HG03025 (cell line): ENCODE measurements at regions not wholly inside any gene's neighbourhood (a gene's known extent, or its start where the extent isn't known, plus 50 kb on each side); places are given as distances from the start of the nearest gene placed in this dataset.

Source experiments
- ATAC-seq: cut with Tn5 transposase; IDR thresholded peaks from one replicate; pipeline ENCODE4 v1.9.1; 2021; ENCODE audit warnings: mild to moderate bottlenecking, moderate library complexity; ENCODE audit not compliant: unreplicated experiment, low FRiP score

DNA sequence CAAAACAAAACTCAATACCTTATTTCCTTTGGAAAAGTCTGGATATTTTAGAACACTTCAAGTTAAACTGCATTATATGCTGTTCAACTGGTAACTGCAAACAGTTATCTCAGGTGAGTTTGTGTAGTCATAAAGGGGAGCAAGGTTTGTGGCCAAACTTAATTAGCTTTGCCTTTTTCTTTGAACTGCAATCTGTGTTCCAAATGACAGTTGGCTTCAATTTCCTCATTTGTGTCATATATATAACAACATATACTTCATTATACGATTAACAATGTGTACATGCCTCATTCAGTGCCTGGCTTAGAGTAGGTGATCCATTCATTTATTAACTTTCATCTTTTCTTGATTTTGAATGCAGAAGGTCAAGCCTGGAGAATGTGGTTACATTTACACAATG, 55.8 kb downstream of the KCNE4 start:
- no peak for ATAC-seq

DNA sequence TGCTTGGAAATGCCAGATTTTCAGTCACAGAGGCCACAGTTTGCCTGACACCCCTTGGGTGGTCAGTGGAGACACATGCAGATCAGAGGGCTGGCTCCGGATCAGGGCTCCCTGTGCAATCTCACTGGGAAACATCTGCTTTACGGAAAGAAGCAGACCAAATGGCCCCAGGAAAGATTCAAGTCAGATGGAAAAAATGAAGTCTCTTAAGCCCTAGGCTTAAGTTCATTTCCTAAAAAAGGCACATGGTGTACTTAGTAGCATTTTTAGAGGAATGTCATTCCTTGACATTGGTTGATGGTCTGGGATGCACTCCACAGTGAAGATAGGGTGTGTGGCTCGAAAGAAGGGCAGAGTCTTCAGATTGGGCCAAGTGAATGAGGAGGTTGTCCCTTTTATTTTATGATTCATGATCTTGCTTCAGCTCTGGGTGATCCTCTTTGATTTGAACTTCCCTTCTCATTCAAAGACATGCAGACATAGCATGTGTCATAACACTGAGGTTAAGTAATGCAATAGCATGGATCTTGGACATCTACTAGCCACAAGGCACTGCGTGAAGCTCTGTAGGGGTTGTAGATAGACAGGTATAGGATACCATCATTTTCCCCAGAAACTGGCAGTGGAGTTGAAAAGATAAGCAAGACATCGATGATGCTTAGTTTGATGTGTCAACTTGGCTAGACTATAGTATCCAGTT, 56.5 kb downstream of the KCNE4 start:
- ATAC-seq = no peak

DNA sequence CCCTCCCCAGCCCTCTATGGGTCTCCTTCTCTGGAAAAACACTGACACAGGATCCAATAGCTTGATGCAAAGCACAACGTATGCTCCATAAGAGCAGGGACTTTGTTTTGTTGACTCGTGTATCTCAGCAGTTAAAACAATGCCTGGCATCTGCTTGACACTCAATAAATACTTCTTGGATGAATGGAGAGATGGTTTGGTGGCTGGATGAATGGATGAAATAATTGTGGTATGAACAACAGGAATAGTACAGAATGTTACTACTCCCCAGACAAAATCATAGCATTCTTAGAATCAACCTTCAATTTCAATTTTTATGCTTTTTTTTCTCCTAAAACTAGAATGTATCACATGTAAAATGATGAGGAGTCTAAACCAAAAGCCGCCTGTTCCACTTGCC, 57.4 kb downstream of the KCNE4 start:
- ATAC-seq = no peak

- ATAC-seq = no peak
Measured at GRCh38 chr2:223113161-223113560, 61.2 kb downstream of the KCNE4 start.

- ATAC-seq = no peak
Measured at GRCh38 chr2:223114170-223114569, 62.2 kb downstream of the KCNE4 start.

- no peak for ATAC-seq
Measured at GRCh38 chr2:223114917-223115316, 62.9 kb downstream of the KCNE4 start.

GRCh38 chr2:223117533-223117932, 65.5 kb downstream of the KCNE4 start:
- ATAC-seq = no peak

- ATAC-seq = no peak
Measured at GRCh38 chr2:223121283-223121682, 69.3 kb downstream of the KCNE4 start.

GRCh38 chr2:223122781-223123180, 70.8 kb downstream of the KCNE4 start:
- no peak for ATAC-seq

DNA sequence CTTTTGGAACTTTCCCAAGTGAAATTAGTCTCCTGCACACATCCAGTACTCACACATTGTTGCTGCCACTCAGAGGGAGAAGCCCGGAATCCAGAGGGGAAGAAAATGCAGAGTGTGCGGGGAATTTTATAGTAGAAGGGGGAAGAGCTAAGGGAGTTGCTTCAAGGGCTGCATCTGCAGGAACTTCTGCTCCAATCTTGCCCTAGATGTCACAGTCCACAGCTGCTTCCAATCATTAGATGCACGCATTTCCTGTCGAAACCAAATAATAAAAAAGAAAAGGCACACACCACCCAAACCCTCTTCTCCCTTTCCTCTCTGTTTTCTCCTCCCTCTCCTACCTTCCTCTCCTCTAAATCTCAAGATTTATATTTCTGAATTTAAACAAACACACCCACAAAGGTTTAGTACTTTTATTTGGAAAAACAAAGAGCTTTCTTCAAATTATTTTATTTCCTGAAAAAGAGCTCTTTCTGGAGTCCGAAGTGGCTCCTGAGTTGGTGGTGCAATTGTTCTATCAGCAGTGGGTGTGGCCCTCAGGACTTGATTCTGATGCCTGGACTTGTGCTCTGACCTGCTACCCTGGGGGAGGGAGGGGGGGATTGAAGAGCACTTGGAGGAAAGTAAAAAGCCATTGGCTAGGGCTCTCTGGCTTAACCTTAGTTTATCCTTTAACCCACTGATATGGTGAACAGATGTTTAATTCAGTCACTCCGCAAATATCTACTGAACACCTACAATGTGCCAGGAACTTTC, 72.0 kb downstream of the KCNE4 start:
- no peak for ATAC-seq

GRCh38 chr2:223141606-223142005, 89.6 kb downstream of the KCNE4 start:
- no peak for ATAC-seq

- ATAC-seq = no peak
Measured at GRCh38 chr2:223142118-223142517, 90.1 kb downstream of the KCNE4 start.

DNA sequence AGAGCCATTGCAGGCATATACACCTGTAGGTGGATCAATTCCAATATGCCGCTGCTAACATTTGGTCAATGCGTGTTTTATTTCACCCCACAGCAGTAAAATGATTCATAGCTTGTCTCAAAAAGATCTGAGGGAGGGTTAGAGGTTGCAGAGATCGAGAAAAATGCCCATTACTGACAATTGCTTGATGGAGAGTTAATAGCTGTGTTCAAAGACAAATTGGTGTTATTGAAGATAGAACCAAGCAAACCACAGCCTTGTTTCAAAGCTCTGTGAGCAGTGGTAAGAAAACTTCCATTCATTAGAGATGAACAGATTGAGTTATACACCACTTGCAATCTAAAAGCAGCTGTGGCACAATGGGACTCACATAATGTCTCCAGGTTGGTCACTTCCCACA, 95.4 kb downstream of the KCNE4 start:
- ATAC-seq = no peak

DNA sequence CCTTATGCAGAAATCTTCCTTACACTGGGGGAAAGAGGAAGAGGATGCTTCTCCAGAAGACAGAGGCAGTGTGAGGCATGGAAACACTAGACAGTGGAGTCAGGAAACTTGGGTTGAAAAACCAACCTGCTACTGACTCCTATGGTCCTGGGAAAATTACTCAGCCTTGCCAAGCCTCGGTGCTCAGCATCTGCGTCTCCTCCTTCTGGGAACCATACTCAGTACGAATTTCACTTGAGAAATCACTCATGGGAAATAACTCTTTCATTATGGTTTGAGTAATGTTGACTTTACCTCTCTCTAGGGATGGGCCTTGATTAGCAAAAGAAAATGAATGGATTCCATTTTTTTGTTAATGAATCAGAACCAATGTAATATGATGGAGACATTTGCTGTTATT, 96.5 kb downstream of the KCNE4 start:
- no peak for ATAC-seq

DNA sequence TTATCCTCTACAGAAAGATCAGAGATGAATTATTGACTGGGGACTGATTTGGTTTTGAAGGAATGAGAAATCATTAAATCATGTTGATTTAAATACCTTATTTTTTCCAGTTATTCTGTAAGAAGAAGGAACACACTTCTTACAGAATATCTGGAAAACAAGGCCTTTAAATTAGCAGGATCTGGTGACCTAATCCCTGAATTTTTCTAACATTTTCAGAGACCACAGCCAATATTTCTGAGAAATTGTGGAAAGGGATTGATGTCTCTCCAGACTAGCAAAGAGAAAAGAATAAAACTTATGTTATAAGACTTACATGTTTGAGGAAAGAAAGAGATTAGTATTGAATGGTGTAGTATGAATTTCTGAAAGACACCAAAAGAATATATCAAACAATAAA, 104.0 kb downstream of the KCNE4 start:
- no peak for ATAC-seq

- ATAC-seq = no peak
Measured at GRCh38 chr2:223161873-223162458, 110.0 kb downstream of the KCNE4 start.

DNA sequence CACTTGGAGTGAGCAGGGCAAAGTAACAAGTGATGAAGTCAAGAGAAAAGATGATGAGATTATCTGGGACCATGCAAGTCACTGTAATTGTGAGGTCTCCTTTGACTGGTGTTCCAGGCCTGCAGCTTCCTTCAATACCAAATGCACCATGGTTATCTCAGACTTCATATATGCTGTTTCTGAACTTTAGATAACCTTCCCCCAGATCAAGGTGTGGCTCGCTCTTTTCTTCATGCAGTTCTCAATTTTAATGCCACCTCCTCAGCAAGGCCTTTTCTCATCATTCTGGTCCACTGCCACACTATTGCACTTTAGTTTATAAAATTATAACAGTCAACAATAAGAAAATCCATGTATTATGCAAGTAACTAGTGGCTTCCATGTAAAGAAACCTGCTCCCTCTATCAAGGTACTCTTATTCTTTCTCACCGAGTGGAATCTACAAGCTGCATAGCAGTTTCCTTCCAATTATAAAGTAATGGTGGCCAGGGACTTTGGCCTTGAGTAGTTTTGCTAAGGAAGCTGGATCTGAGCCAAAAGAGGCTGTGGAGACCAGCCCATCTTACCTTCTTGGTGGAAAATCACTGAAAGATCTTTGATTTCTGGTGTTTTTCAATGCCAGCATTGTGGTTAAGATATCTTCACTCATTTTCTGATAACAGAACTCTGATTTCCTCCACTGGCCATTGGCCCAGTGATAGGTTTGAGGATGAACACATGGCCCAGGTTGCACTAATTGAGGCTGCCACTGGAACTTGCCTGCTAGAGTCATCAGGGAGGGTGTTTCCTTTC, 113.6 kb downstream of the KCNE4 start:
- no peak for ATAC-seq

GRCh38 chr2:223166215-223166493, 114.2 kb downstream of the KCNE4 start:
- no peak for ATAC-seq

DNA sequence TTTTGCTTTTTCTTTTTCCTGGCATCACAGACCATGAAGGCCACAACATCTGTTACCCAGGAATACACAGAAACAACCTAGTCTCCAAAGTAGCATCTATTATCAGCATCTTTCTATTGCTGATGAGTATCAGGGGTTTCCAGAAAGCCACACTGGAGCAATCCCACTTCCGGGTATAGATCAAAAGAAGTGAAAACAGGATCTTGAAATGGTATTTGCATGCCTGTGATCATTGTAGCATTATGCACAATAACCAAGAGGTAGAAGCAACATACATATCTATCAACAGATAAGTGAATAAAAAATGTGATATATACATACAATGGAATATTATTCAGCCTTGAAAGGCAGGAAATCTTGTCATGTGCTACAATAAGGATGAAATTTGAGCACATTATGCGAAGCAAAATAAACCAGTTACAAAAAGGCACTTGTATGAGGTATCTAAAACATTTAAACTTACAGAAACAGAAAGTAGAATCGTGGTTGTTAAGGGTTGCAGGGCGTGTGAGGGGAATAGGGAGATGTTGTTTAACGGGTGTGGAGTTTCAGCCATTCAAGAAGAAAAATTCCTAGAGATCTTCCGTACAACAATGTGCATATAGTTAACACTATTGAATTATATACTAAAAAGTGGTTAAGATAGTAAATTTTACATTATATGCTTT, 115.1 kb downstream of the KCNE4 start:
- ATAC-seq = peak; percentile 50

GRCh38 chr2:223169830-223170605, 118.0 kb downstream of the KCNE4 start:
- ATAC-seq = no peak
